GM20000 (cell line): ENCODE measurements at regions not wholly inside any gene's neighbourhood (a gene's known extent, or its start where the extent isn't known, plus 50 kb on each side); places are given as distances from the start of the nearest gene placed in this dataset.

ENCODE experiments used
- DNase-seq: peaks from one replicate; pipeline ENCODE4 v3.0.0; 2012; ENCODE audit warnings: low spot score
- CTCF ChIP-seq: IDR thresholded peaks from 2 replicates; pipeline ENCODE4 v1.5.1; 2012; ENCODE audit warnings: mild to moderate bottlenecking, control low read depth; ENCODE audit errors: extremely low read depth, missing control alignments

DNA sequence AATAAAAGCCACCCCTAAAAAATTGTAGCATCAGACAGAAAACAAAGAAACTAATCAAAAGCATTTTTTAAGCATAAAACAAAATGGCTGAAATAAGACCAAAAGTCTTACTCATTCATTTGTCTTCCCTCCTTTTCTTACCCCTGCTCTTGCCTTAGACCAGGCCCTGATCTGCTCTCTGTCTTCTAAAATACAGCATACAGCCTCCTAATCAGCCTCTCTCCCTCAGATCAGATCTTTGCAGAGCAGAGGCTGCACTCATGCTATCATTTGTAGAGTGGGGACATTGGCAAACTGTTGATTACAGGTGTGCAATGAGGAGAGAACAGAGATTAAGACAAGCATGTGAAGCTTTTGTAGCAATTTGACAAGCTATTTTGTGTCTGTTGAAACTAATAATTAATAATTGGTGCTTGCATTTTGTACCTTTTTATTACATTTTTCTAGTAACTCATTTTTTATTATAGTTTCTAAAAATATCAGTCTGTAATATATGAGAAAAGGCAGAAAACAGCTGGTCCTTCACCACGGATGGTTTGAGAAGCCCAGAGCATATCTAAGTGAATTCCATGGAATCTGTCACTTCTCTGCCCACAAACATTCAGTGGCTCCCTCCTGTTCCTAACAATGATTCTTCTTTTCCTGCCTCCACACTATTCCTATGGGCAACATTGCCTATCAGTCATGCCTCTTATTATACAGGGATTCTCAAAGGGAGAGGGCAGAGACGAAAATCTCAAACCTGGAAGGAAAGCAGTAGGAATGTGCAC is 286.2 kb upstream of the STT3B start:
- DNase-seq: no peak

GRCh38 chr3:31247063-31247447 is 285.7 kb upstream of the STT3B start:
- no peak for DNase-seq
- no peak for TF ChIP-seq CTCF

More for the DNA sequence above, 286.2 kb upstream of the STT3B start:
- no peak for TF ChIP-seq CTCF

DNA sequence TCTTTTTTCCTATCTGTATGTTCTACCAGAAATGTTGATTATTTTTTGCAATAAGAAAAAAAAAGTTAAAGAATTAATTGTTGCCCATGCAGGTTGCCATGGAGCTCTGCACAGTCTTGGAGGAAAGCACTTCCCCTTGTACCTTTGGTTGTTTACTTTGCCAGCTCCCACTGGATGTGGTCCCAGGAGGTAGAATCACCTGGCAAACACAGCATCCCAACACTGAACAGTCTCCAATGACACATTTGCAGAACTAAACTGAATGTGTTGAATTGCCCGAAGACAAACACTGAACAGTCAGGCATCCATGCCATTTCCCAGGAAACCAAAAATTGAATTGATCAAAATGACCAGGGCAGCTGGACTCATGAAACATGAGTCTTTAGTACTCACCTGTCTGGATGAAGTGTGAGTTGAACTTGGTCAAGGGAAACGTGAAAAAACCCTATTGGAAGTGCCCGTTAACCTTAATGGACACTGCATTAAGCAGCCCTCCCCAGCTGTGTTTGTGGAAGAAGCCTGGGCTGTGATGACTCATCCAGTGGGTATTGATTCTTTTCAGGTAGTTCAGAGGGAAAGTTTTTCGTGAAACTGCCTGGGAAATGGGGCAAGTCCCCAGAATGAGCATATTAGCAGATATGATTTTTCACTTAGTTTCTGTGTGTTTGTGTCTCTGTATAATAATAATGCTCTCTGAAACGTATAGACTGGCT is 284.7 kb upstream of the STT3B start:
- no peak for TF ChIP-seq CTCF
- no peak for DNase-seq

- no peak for TF ChIP-seq CTCF
- DNase-seq: no peak
Measured at GRCh38 chr3:31248563-31248992, 284.1 kb upstream of the STT3B start.

- TF ChIP-seq CTCF: no peak
- no peak for DNase-seq
Measured at GRCh38 chr3:31249545-31249944, 283.2 kb upstream of the STT3B start.

DNA sequence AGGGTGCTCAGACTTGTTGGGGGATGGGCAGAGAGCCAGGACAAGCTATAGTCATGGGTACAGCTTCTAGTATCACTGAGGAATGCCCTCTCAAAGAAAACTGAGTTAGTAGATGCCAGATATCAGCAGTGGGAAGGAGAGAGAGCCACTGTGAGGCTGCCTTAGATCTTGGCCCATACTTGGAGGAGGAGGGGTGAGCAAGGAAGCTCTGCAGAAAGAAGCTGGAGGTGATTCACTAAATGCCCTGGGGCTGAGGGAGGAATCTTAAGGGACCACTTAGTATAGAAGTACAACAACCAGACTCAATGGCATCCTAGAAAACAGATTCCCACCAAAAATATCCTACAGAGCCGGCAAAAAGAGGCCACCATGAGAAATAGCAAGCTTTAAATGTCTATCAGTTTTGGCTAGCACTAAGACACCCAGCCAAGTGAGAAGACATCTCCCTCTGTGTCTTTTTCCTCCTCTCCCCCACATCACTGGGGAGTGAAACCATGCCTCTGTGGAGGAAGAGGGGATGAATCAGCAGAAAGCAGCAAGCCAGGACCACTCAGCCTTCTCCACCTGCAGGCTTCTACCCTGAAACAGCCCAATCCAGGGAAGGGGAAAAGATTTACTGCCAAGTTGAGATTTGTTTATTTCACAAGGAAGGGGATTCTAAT is 282.5 kb upstream of the STT3B start:
- no peak for TF ChIP-seq CTCF
- DNase-seq: no peak

GRCh38 chr3:31251083-31251482 is 281.6 kb upstream of the STT3B start:
- DNase-seq: no peak
- no peak for TF ChIP-seq CTCF
